ENCODE measurements at regions not wholly inside any gene's neighbourhood (a gene's known extent, or its start where the extent isn't known, plus 50 kb on each side); places are given as distances from the start of the nearest gene placed in this dataset.

DNA sequence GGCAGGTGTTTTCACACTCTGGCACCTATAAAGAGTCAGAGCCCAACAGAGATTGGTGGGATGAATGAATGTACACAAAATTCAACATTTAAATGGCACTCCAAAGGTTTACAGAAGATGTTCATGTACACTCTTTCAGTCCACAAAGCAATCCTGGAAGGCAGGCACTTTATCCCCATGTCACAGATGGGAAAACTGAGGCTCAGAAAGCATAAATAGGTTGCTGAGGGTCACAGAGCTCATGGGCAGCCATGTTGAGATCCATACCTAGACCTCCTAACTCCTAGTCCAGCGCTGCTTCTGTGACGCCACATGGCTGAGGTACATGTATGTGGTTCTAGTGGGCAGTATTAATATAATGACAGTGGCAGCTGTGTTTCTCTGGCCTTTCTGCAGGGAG is 157.7 kb upstream of the LHX1 start:
- ChIA-PET CTCF (no interaction called here), POLR2A (no interaction called here)
- TF ChIP-seq, protein P1, sequence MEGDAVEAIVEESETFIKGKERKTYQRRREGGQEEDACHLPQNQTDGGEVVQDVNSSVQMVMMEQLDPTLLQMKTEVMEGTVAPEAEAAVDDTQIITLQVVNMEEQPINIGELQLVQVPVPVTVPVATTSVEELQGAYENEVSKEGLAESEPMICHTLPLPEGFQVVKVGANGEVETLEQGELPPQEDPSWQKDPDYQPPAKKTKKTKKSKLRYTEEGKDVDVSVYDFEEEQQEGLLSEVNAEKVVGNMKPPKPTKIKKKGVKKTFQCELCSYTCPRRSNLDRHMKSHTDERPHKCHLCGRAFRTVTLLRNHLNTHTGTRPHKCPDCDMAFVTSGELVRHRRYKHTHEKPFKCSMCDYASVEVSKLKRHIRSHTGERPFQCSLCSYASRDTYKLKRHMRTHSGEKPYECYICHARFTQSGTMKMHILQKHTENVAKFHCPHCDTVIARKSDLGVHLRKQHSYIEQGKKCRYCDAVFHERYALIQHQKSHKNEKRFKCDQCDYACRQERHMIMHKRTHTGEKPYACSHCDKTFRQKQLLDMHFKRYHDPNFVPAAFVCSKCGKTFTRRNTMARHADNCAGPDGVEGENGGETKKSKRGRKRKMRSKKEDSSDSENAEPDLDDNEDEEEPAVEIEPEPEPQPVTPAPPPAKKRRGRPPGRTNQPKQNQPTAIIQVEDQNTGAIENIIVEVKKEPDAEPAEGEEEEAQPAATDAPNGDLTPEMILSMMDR (IDR thresholded peaks at IDR 0.05): no peak
- TF ChIP-seq EZH2 (IDR thresholded peaks at IDR 0.05; ENCODE audit: borderline replicate concordance, insufficient read depth, low read depth, low read length, poor library complexity, severe bottlenecking): no peak
- Histone ChIP-seq H3K27ac (ENCODE audit: low read length in 2 of 2) (no peak overlapping the region), H3K79me2 (ENCODE audit: control insufficient read depth, insufficient read depth, low read length) (no peaks in the 10 kb centered on the region), H4K20me1 (ENCODE audit: control insufficient read depth, insufficient read depth, low read length, poor library complexity, severe bottlenecking) (no peaks in the 10 kb centered on the region), H3K27me3 (replicated peaks in 1 of 4; ENCODE audit: control extremely low read depth in 1 of 4, control insufficient read depth in 3 of 4, insufficient read depth in 4 of 4, low read length in 3 of 4) (peaks cover 0 to 24% (median 3%) of the 10 kb centered on the region in 4 experiments), H3K9me3 (ENCODE audit: control extremely low read depth in 1 of 3, control insufficient read depth in 2 of 3, insufficient read depth in 1 of 3, low read length in 2 of 3) (no peaks in the 10 kb centered on the region), H2AFZ (ENCODE audit: insufficient read depth, low read depth, low read length, poor library complexity, severe bottlenecking) (no peak overlapping the region), H3K4me2 (replicated peaks; ENCODE audit: low read depth, low read length, poor library complexity, severe bottlenecking) (no peak overlapping the region), H3K4me1 (ENCODE audit: control insufficient read depth in 2 of 2, insufficient read depth in 2 of 2, low read length in 2 of 2) (no peaks in the 10 kb centered on the region), H3K4me3 (ENCODE audit: control extremely low read depth in 1 of 5, extremely low read depth in 1 of 5, insufficient read depth in 1 of 5, low read depth in 2 of 5, low read length in 4 of 5) (no peak overlapping the region), H3K9ac (ENCODE audit: low read length) (no peak overlapping the region), H3K36me3 (replicated peaks in 1 of 2; ENCODE audit: control extremely low read depth in 1 of 2, control insufficient read depth in 1 of 2, extremely low read depth in 1 of 2, insufficient read depth in 2 of 2, low read length in 1 of 2) (no peaks in the 10 kb centered on the region)
- intact Hi-C loops (cut with micrococcal nuclease): no loop called here
- WGBS (ENCODE audit: insufficient coverage): no CpG with 5 or more reads among the region's 2 CpGs
- ATAC-seq (ENCODE audit: low read depth): no peak
- Mint-ChIP-seq H3K27ac (no peak overlapping the region), H3K4me3 (no peak overlapping the region), H3K27me3 (peaks cover 68% of the 10 kb centered on the region), H3K4me1 (no peaks in the 10 kb centered on the region), H3K9me3 (ENCODE audit: insufficient read depth) (no peaks in the 10 kb centered on the region)
- DNase-seq: no peak

GRCh38 chr17:36784633-36785032 is 152.6 kb upstream of the LHX1 start:
- no peaks in the 10 kb centered on the region for H3K9me3 Mint-ChIP-seq (ENCODE audit: insufficient read depth)
- intact Hi-C loops (cut with micrococcal nuclease): no loop called here
- ATAC-seq (ENCODE audit: low read depth) (no peak), DNase-seq (no peak)
- Histone ChIP-seq H3K79me2 (ENCODE audit: control insufficient read depth, insufficient read depth, low read length) (no peaks in the 10 kb centered on the region), H3K4me3 (ENCODE audit: control extremely low read depth in 1 of 5, extremely low read depth in 1 of 5, insufficient read depth in 1 of 5, low read depth in 2 of 5, low read length in 4 of 5) (no peak overlapping the region), H3K4me1 (ENCODE audit: control insufficient read depth in 2 of 2, insufficient read depth in 2 of 2, low read length in 2 of 2) (no peaks in the 10 kb centered on the region), H3K36me3 (replicated peaks in 1 of 2; ENCODE audit: control extremely low read depth in 1 of 2, control insufficient read depth in 1 of 2, extremely low read depth in 1 of 2, insufficient read depth in 2 of 2, low read length in 1 of 2) (no peaks in the 10 kb centered on the region), H3K4me2 (replicated peaks; ENCODE audit: low read depth, low read length, poor library complexity, severe bottlenecking) (no peak overlapping the region), H3K27me3 (replicated peaks in 1 of 4; ENCODE audit: control extremely low read depth in 1 of 4, control insufficient read depth in 3 of 4, insufficient read depth in 4 of 4, low read length in 3 of 4) (peaks cover 0 to 21% (median 1%) of the 10 kb centered on the region in 4 experiments), H4K20me1 (ENCODE audit: control insufficient read depth, insufficient read depth, low read length, poor library complexity, severe bottlenecking) (no peaks in the 10 kb centered on the region), H2AFZ (ENCODE audit: insufficient read depth, low read depth, low read length, poor library complexity, severe bottlenecking) (no peak overlapping the region), H3K9ac (ENCODE audit: low read length) (no peak overlapping the region), H3K9me3 (ENCODE audit: control extremely low read depth in 1 of 3, control insufficient read depth in 2 of 3, insufficient read depth in 1 of 3, low read length in 2 of 3) (peaks cover 0 to 9% (median 0%) of the 10 kb centered on the region in 3 donors), H3K27ac (ENCODE audit: low read length in 2 of 2) (no peak overlapping the region)
- ChIA-PET CTCF (no interaction called here), POLR2A (no interaction called here)
- WGBS (ENCODE audit: insufficient coverage): 80% methylated on average over 1 of the region's 1 CpG
- no peak overlapping the region for H3K27ac Mint-ChIP-seq
- peaks cover 36% of the 10 kb centered on the region for H3K27me3 Mint-ChIP-seq
- H3K4me3 Mint-ChIP-seq: no peak overlapping the region
- TF ChIP-seq EZH2 (IDR thresholded peaks at IDR 0.05; ENCODE audit: borderline replicate concordance, insufficient read depth, low read depth, low read length, poor library complexity, severe bottlenecking): no peak
- TF ChIP-seq, protein P1 (IDR thresholded peaks at IDR 0.05): no peak
- H3K4me1 Mint-ChIP-seq: no peaks in the 10 kb centered on the region

Data from B cell (primary cell).